Panc1 (cell line): ENCODE measurements at regions not wholly inside any gene's neighbourhood (a gene's known extent, or its start where the extent isn't known, plus 50 kb on each side); places are given as distances from the start of the nearest gene placed in this dataset.

ENCODE experiments used
- ATAC-seq: fragments of 200-7000 bp; cut with Tn5 transposase; 2 replicates; pipeline ENCODE4 v1.9.1; 2020; ENCODE audit warnings: mild to moderate bottlenecking, moderate library complexity
- BruUV-seq: library from RNA; stranded (reverse); fragments of 400-500 nt; replicated peaks from 2 replicates; lab custom pipeline; 2021; lab: Mats Ljungman, UMichigan
- CTCF ChIA-PET: fragments of 300-600 bp; sonication (Branson Sonifier 250); formaldehyde crosslinking; loops from one replicate; lab custom pipeline; 2022; ENCODE audit warnings: antibody characterized with exemption; lab: Charles Lee
- POLR2A ChIA-PET: fragments of 300-600 bp; sonication (Branson Sonifier 250); formaldehyde crosslinking; loops from one replicate; lab custom pipeline; 2022; ENCODE audit warnings: antibody characterized with exemption; lab: Charles Lee
- DNase-seq: peaks from one replicate; pipeline ENCODE4 v3.0.0-alpha.2; 2010; ENCODE audit warnings: low read depth, low spot score
- H3K27ac ChIP-seq: 2 replicates; pipeline ENCODE4 v1.5.1; 2011; ENCODE audit warnings: mild to moderate bottlenecking, low read length, inconsistent platforms
- H3K27me3 ChIP-seq: fragments of 200-500 bp; sonication (Bioruptor generic); 2 replicates; pipeline ENCODE4 v1.6.0; 2014; ENCODE audit warnings: low read length, inconsistent platforms; ENCODE audit not compliant: control insufficient read depth, insufficient read depth
- H3K36me3 ChIP-seq: fragments of 200-500 bp; sonication (Bioruptor generic); 2 replicates; pipeline ENCODE4 v1.5.1; 2014; ENCODE audit warnings: inconsistent platforms, mild to moderate bottlenecking, low read length, moderate library complexity; ENCODE audit not compliant: control insufficient read depth, insufficient read depth
- H3K4me1 ChIP-seq: 2 replicates; pipeline ENCODE4 v1.5.1; 2011; ENCODE audit warnings: inconsistent platforms, mild to moderate bottlenecking, low read length, moderate library complexity; ENCODE audit not compliant: control insufficient read depth, insufficient read depth
- H3K4me3 ChIP-seq, 2 experiments: 2 replicates each; pipeline ENCODE4 v1.5.1; 2011 to 2012; ENCODE audit warnings: low read depth in 2 of 2, low read length in 2 of 2, mild to moderate bottlenecking in 2 of 2, inconsistent platforms in 1 of 2, moderate library complexity in 1 of 2
- H3K9me3 ChIP-seq: fragments of 200-500 bp; sonication (Bioruptor generic); 2 replicates; pipeline ENCODE4 v1.5.1; 2014; ENCODE audit warnings: low read depth, mild to moderate bottlenecking, inconsistent platforms, low read length, moderate library complexity; ENCODE audit not compliant: control insufficient read depth, insufficient read depth
- CTCF ChIP-seq: fragments of 450-650 bp; IDR thresholded peaks from 2 replicates; pipeline ENCODE4 v1.5.1; 2017; ENCODE audit warnings: mild to moderate bottlenecking
- POLR2AphosphoS5 ChIP-seq: IDR thresholded peaks from 2 replicates; pipeline ENCODE4 v1.6.1; 2012; ENCODE audit warnings: mild to moderate bottlenecking, low read depth, low read length, moderate library complexity
- REST ChIP-seq, 2 experiments: IDR thresholded peaks; 2 replicates each; pipeline ENCODE4 v1.6.1; 2011 to 2012; ENCODE audit warnings: low read depth in 2 of 2, control low read depth in 1 of 2, low read length in 1 of 2, mild to moderate bottlenecking in 1 of 2, moderate library complexity in 1 of 2; ENCODE audit not compliant: insufficient read depth in 1 of 2
- SIN3A ChIP-seq: IDR thresholded peaks from 2 replicates; pipeline ENCODE4 v1.6.1; 2012; ENCODE audit warnings: low read depth, mild to moderate bottlenecking, low read length, moderate library complexity, borderline replicate concordance; ENCODE audit not compliant: insufficient read depth
- TCF7L2 ChIP-seq: IDR thresholded peaks from 2 replicates; pipeline ENCODE4 v1.6.1; 2011; ENCODE audit warnings: mild to moderate bottlenecking, low read depth, low read length, inconsistent platforms
- in situ Hi-C: cut with HindIII; loops from 2 replicates; pipeline ENCODE4 v1.10.0; 2016; ENCODE audit warnings: low sequenced_read_pairs, low pct_unique_long_range_greater_than_20kb
- intact Hi-C: fragments of 100-400 bp; cut with micrococcal nuclease; formaldehyde crosslinking; loops from one replicate; pipeline ENCODE4 v1.10.0; 2022; ENCODE audit not compliant: unreplicated experiment

- intact Hi-C loops: no loop called here
- Histone ChIP-seq H3K27ac (no peak overlapping the region), H3K36me3 (no peaks in the 10 kb centered on the region), H3K27me3 (no peaks in the 10 kb centered on the region), H3K9me3 (peaks cover 2% of the 10 kb centered on the region), H3K4me3 (no peak overlapping the region), H3K4me1 (peaks cover 7% of the 10 kb centered on the region; the same call in 1 of the 2 replicates)
- DNase-seq (no peak), ATAC-seq (no peak)
- ChIA-PET CTCF (no interaction called here), POLR2A (no interaction called here)
- in situ Hi-C loops: no loop called here
- no TSS peak for BruUV-seq
- TF ChIP-seq SIN3A: no peak
- TF ChIP-seq TCF7L2: no peak
- TF ChIP-seq POLR2AphosphoS5: no peak
- TF ChIP-seq CTCF: no peak
- TF ChIP-seq REST (IDR thresholded peaks at IDR 0.05; ENCODE audit: insufficient read depth in 1 of 2, low read depth in 2 of 2, low read length in 1 of 2): no peak
Observed at GRCh38 chr7:12092499-12093130, 118.5 kb upstream of the TMEM106B start.

- ChIA-PET POLR2A (no interaction called here), CTCF (no interaction called here)
- BruUV-seq: no TSS peak
- Histone ChIP-seq H3K4me1 (peaks cover 7% of the 10 kb centered on the region; the same call in 1 of the 2 replicates), H3K27ac (no peak overlapping the region), H3K36me3 (no peaks in the 10 kb centered on the region), H3K27me3 (no peaks in the 10 kb centered on the region), H3K9me3 (no peaks in the 10 kb centered on the region), H3K4me3 (no peak overlapping the region)
- no peak for DNase-seq
- no peak for ATAC-seq
- intact Hi-C loops: no loop called here
- TF ChIP-seq POLR2AphosphoS5: no peak
- TF ChIP-seq CTCF: no peak
- TF ChIP-seq SIN3A: no peak
- no peak for TF ChIP-seq REST (IDR thresholded peaks at IDR 0.05; ENCODE audit: insufficient read depth in 1 of 2, low read depth in 2 of 2, low read length in 1 of 2)
- no peak for TF ChIP-seq TCF7L2
- in situ Hi-C loops: no loop called here
Observed at GRCh38 chr7:12093365-12093764, 117.7 kb upstream of the TMEM106B start.
